ENCODE measurements at regions not wholly inside any gene's neighbourhood (a gene's known extent, or its start where the extent isn't known, plus 50 kb on each side); places are given as distances from the start of the nearest gene placed in this dataset.

DNA sequence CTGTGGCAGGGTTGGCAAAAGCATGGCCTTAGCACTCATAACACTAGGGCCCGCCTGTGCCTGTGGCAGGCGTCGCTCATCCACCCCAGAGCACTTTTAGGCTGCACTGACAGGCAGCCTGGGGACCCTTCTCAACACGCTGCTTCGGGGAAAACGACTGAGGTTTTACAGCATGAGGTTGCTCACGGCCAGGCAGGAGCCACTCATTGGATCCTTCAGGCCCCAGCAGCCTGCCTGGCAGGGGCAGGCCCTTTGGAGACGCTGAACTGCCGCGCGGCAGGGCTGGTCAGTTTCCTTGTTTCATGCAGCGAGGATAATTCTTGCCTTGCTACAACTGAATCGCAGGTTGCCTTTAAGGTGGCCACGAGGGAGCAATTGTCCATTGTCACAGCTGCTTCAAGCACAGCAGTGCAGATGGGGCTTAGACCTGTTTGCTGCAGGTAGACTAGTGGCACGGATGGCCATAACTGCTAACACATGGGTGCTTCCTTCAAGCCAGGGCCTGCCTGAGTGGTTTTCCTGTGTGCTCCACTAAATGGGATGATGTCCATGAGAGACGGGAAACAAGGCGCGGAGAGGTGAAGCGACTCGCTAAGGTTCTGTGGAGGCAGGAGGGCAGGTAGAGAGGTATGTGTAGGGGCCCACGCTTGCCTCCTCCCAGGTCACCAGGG, 49.9 kb upstream of the HS6ST1 start:
- no peak overlapping the region for H3K4me3 ChIP-seq (ENCODE audit: low read length)
- no peak for DNase-seq (ENCODE audit: low read depth)
- TF ChIP-seq, protein P1, sequence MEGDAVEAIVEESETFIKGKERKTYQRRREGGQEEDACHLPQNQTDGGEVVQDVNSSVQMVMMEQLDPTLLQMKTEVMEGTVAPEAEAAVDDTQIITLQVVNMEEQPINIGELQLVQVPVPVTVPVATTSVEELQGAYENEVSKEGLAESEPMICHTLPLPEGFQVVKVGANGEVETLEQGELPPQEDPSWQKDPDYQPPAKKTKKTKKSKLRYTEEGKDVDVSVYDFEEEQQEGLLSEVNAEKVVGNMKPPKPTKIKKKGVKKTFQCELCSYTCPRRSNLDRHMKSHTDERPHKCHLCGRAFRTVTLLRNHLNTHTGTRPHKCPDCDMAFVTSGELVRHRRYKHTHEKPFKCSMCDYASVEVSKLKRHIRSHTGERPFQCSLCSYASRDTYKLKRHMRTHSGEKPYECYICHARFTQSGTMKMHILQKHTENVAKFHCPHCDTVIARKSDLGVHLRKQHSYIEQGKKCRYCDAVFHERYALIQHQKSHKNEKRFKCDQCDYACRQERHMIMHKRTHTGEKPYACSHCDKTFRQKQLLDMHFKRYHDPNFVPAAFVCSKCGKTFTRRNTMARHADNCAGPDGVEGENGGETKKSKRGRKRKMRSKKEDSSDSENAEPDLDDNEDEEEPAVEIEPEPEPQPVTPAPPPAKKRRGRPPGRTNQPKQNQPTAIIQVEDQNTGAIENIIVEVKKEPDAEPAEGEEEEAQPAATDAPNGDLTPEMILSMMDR (conservative IDR thresholded peaks at IDR 0.05; ENCODE audit: low read depth, low read length), result no peak

DNA sequence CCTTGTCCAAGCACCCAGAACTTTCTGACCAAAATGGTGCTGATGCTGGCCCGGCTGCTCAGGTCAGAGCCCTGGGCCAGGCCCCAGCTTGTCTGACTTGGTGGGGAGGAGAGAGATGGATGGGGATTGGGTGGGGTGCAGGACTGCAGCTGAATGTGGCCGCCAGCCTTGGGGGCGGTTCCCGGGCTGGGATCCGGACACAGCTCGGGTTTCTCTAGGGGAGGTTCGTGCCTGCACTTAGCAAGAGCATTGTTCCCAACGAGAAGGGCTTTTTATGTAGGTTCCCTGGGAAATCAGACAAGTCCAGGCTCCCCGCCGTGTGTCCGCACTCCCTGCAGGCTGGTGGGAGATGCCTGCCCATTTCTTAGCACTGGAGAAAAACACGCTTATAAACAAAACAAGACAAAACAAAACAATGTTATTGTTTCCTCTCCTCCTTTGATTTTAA, 50.5 kb upstream of the HS6ST1 start:
- DNase-seq (ENCODE audit: low read depth), result no peak
- TF ChIP-seq, protein P1 (conservative IDR thresholded peaks at IDR 0.05; ENCODE audit: low read depth, low read length), result no peak

GRCh38 chr2:128369602-128370467, 51.2 kb upstream of the HS6ST1 start:
- DNase-seq (ENCODE audit: low read depth), result no peak
- H3K4me3 ChIP-seq (ENCODE audit: low read length), result no peak overlapping the region
- TF ChIP-seq, protein P1 (conservative IDR thresholded peaks at IDR 0.05; ENCODE audit: low read depth, low read length), result no peak

More for the DNA sequence above, 50.5 kb upstream of the HS6ST1 start:
- H3K4me3 ChIP-seq (ENCODE audit: low read length), result no peak overlapping the region

DNA sequence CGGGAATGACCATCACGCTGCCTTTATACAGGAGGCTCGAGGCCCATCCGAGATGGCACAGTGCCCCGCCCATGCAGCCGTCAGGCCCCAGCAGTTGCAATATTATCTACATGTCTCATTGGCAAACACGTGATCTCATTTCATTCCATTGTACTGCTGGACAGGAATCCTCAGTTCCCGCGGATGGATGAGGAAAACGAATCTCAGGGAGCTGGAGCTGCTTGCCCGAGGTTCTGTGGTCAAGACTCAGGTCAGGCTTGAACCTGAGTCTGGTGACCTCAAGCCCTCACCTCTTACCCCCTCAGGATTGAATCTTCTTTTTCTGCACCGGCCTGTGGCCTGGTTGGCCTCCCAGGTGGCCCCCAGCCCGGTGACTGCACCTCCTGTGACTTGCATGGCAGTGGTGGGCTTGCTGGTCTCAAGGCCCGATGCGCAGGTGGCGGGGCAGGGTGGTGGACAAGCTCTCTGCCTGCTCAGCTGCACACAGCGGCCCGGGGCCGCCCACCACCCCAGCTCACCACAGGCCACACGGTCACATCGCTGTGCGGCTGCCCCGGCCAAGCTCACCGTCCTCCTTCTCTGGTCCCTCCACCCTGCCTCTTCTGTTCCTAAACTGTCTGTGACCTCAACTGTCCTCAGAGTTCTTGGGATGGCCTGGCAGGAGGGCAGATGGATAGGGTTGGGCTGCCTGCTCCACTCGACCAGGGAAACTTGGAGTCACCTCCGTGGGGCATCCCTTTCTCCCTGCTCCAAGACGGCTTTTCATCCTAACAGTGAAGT, 52.0 kb upstream of the HS6ST1 start:
- no peak for DNase-seq (ENCODE audit: low read depth)
- TF ChIP-seq, protein P1 (conservative IDR thresholded peaks at IDR 0.05; ENCODE audit: low read depth, low read length), result no peak
- H3K4me3 ChIP-seq (ENCODE audit: low read length), result no peak overlapping the region

GRCh38 chr2:128371248-128371630, 52.6 kb upstream of the HS6ST1 start:
- no peak overlapping the region for H3K4me3 ChIP-seq (ENCODE audit: low read length)
- DNase-seq (ENCODE audit: low read depth), result no peak
- TF ChIP-seq, protein P1 (conservative IDR thresholded peaks at IDR 0.05; ENCODE audit: low read depth, low read length), result no peak

DNA sequence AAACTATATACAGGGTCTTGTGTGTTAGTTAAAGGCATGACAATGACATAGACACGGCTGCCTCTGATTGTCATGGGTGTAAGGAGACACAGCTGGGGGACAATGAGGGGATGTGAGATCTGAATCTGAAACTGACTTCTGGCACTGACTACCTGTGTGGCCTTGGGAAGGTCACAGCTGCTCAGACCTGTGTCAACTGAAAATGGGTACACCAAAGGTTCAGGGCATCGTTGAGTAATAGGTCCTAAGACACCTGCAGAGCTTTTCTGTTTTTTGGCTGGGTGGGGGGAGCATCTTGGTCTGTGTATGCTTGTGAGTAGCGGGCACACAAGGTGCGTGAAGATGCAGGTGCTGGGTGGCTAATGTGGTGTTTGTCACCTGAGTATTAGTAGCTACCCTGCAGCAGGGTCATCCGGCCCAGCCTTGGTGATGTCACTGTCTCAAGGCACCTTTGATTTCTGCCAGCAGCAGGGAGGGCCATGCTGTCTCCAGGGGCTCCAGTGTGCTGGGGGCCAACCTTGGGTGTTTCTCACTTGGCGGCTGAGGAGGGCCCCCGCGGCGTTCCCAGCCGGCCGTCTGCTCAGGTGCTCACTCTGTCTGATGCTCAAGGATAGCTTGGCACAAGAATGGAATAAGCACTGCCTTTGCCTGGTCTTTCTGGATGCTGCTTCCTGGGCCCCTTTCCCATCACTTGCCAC, 53.1 kb upstream of the HS6ST1 start:
- TF ChIP-seq, protein P1 (conservative IDR thresholded peaks at IDR 0.05; ENCODE audit: low read depth, low read length), result no peak
- DNase-seq (ENCODE audit: low read depth), result no peak
- H3K4me3 ChIP-seq (ENCODE audit: low read length), result no peak overlapping the region

Measured in retinal pigment epithelial cell (primary cell).